Chondrocyte (in vitro differentiated cells): ENCODE measurements at regions not wholly inside any gene's neighbourhood (a gene's known extent, or its start where the extent isn't known, plus 50 kb on each side); places are given as distances from the start of the nearest gene placed in this dataset.

ENCODE experiments used
- DNase-seq: peaks from one replicate; pipeline ENCODE4 v3.0.0; 2021; ENCODE audit warnings: mixed read lengths, low spot score
- H3K27ac Mint-ChIP-seq: one replicate; pipeline ENCODE4 v1.8.0; 2021; ENCODE audit warnings: mild to moderate bottlenecking, moderate library complexity, mixed read lengths; ENCODE audit not compliant: unreplicated experiment
- H3K27me3 Mint-ChIP-seq: 2 replicates; pipeline ENCODE4 v1.8.0; 2021; ENCODE audit warnings: low read depth, mixed read lengths
- H3K36me3 Mint-ChIP-seq: 2 replicates; pipeline ENCODE4 v1.8.0; 2021; ENCODE audit warnings: low read depth, mixed read lengths
- H3K4me1 Mint-ChIP-seq: 2 replicates; pipeline ENCODE4 v1.8.0; 2021; ENCODE audit warnings: low read depth, mild to moderate bottlenecking, mixed read lengths
- H3K4me3 Mint-ChIP-seq: one replicate; pipeline ENCODE4 v1.8.0; 2021; ENCODE audit warnings: mild to moderate bottlenecking, moderate library complexity, mixed read lengths; ENCODE audit not compliant: unreplicated experiment
- H3K9me3 Mint-ChIP-seq: 2 replicates; pipeline ENCODE4 v1.8.0; 2021; ENCODE audit warnings: low read depth, mixed read lengths
- CTCF ChIP-seq: fragments of 200-600 bp; sonication (generic); IDR thresholded peaks from 2 replicates; pipeline ENCODE4 v1.5.0; 2021; ENCODE audit warnings: antibody characterized with exemption, mild to moderate bottlenecking, moderate library complexity

GRCh38 chr3:193008654-193009053, 91.0 kb upstream of the MB21D2 start:
- H3K9me3 Mint-ChIP-seq = peaks cover 22% of the 10 kb centered on the region
- H3K27me3 Mint-ChIP-seq = peaks cover 32% of the 10 kb centered on the region
- peaks cover 5% of the 10 kb centered on the region for H3K36me3 Mint-ChIP-seq

GRCh38 chr3:193010191-193010590, 92.5 kb upstream of the MB21D2 start:
- Mint-ChIP-seq H3K27me3 (peaks cover 23% of the 10 kb centered on the region), H3K36me3 (peaks cover 3% of the 10 kb centered on the region), H3K4me1 (no peaks in the 10 kb centered on the region), H3K27ac (no peak overlapping the region), H3K9me3 (peaks cover 23% of the 10 kb centered on the region), H3K4me3 (no peak overlapping the region)
- no peak for TF ChIP-seq CTCF
- DNase-seq = no peak

More at GRCh38 chr3:193008654-193009053, 91.0 kb upstream of the MB21D2 start:
- no peaks in the 10 kb centered on the region for H3K4me1 Mint-ChIP-seq
- H3K27ac Mint-ChIP-seq = no peak overlapping the region
- DNase-seq = no peak
- TF ChIP-seq CTCF = no peak
- H3K4me3 Mint-ChIP-seq = no peak overlapping the region

- Mint-ChIP-seq H3K4me1 (no peaks in the 10 kb centered on the region), H3K36me3 (peaks cover 3% of the 10 kb centered on the region), H3K4me3 (no peak overlapping the region), H3K9me3 (peaks cover 19% of the 10 kb centered on the region), H3K27me3 (peaks cover 14% of the 10 kb centered on the region), H3K27ac (no peak overlapping the region)
- no peak for DNase-seq
- no peak for TF ChIP-seq CTCF
Observed at GRCh38 chr3:193011958-193012357, 94.3 kb upstream of the MB21D2 start.

- H3K4me3 Mint-ChIP-seq = no peak overlapping the region
- peaks cover 19% of the 10 kb centered on the region for H3K9me3 Mint-ChIP-seq
- peaks cover 3% of the 10 kb centered on the region for H3K27me3 Mint-ChIP-seq
- DNase-seq = no peak
- H3K27ac Mint-ChIP-seq = no peak overlapping the region
- no peak for TF ChIP-seq CTCF
- H3K36me3 Mint-ChIP-seq = peaks cover 3% of the 10 kb centered on the region
- no peaks in the 10 kb centered on the region for H3K4me1 Mint-ChIP-seq
Observed at GRCh38 chr3:193014902-193015301, 97.2 kb upstream of the MB21D2 start.

GRCh38 chr3:193016437-193016901, 98.8 kb upstream of the MB21D2 start:
- DNase-seq = no peak
- Mint-ChIP-seq H3K9me3 (peaks cover 19% of the 10 kb centered on the region), H3K27me3 (peaks cover 3% of the 10 kb centered on the region), H3K27ac (no peak overlapping the region), H3K4me1 (no peaks in the 10 kb centered on the region), H3K36me3 (peaks cover 3% of the 10 kb centered on the region), H3K4me3 (no peak overlapping the region)
- TF ChIP-seq CTCF = no peak
